ENCODE measurements at regions not wholly inside any gene's neighbourhood (a gene's known extent, or its start where the extent isn't known, plus 50 kb on each side); places are given as distances from the start of the nearest gene placed in this dataset.
"Not testable (repeated sequence)": the region's sequence is repeated elsewhere in the genome, so short reads cannot be mapped to it uniquely, and the experiment has no call there.

GRCh38 chr2:43142921-43143438 lies 83.4 kb downstream of the ZFP36L2 start:
- POLR2A ChIA-PET, result interaction anchor here (0.9 to 22.2 kb wide), 4 partner anchors 11 to 80 kb away, joined by 3 to 1375 read pairs (median 8); partner anchors contain the start of gene ZFP36L2
- Mint-ChIP-seq H3K4me1 (peaks cover 50% of the 10 kb centered on the region), H3K27me3 (no peaks in the 10 kb centered on the region)

GRCh38 chr2:43141636-43142151 lies 84.7 kb downstream of the ZFP36L2 start:
- peaks cover 58% of the 10 kb centered on the region for H3K4me1 Mint-ChIP-seq
- peak overlapping the region; percentile 85 for H3K4me3 Mint-ChIP-seq
- POLR2A ChIA-PET, result interaction anchor here (0.7 to 22.2 kb wide), 7 partner anchors 8 to 81 kb away, joined by 4 to 1375 read pairs (median 11); partner anchors contain the start of gene ZFP36L2
- peak; percentile 27 for DNase-seq
- H3K36me3 Mint-ChIP-seq, result peaks cover 23% of the 10 kb centered on the region
- not testable (repeated sequence) for H3K9me3 Mint-ChIP-seq; H3K27me3 Mint-ChIP-seq; ATAC-seq (ENCODE audit: low read depth)
- H3K27ac Mint-ChIP-seq, result peak overlapping the region; percentile 79

More at GRCh38 chr2:43142921-43143438, 83.4 kb downstream of the ZFP36L2 start:
- H3K27ac Mint-ChIP-seq, result peak overlapping the region; percentile 85
- DNase-seq (peak; percentile 58), ATAC-seq (ENCODE audit: low read depth) (peak; percentile 76)
- no peaks in the 10 kb centered on the region for H3K9me3 Mint-ChIP-seq
- peak overlapping the region; percentile 85 for H3K4me3 Mint-ChIP-seq
- peaks cover 21% of the 10 kb centered on the region for H3K36me3 Mint-ChIP-seq

- DNase-seq, result no peak
- Mint-ChIP-seq H3K4me1 (peaks cover 67% of the 10 kb centered on the region), H3K36me3 (peaks cover 23% of the 10 kb centered on the region), H3K9me3 (no peaks in the 10 kb centered on the region), H3K4me3 (peak overlapping the region; percentile 76), H3K27ac (peak overlapping the region; percentile 94), H3K27me3 (no peaks in the 10 kb centered on the region)
- peak; percentile 48 for ATAC-seq (ENCODE audit: low read depth)
- POLR2A ChIA-PET, result interaction anchor here (0.7 to 22.2 kb wide), 16 partner anchors 7 to 83 kb away, joined by 3 to 1375 read pairs (median 6); partner anchors contain the start of gene ZFP36L2
These were observed 86.3 kb downstream of the ZFP36L2 start for GRCh38 chr2:43139996-43140621.

- peak overlapping the region; percentile 76 for H3K4me3 Mint-ChIP-seq
- peaks cover 69% of the 10 kb centered on the region for H3K4me1 Mint-ChIP-seq
- no peak for ATAC-seq (ENCODE audit: low read depth)
These were observed 86.9 kb downstream of the ZFP36L2 start for GRCh38 chr2:43139501-43139900.

GRCh38 chr2:43138441-43138840 lies 88.0 kb downstream of the ZFP36L2 start:
- peaks cover 23% of the 10 kb centered on the region for H3K36me3 Mint-ChIP-seq
- ATAC-seq (ENCODE audit: low read depth) (no peak), DNase-seq (no peak)
- no peaks in the 10 kb centered on the region for H3K9me3 Mint-ChIP-seq
- peak overlapping the region; percentile 64 for H3K4me3 Mint-ChIP-seq
- H3K27ac Mint-ChIP-seq, result peak overlapping the region; percentile 100
- POLR2A ChIA-PET, result interaction anchor here (0.6 to 22.2 kb wide), 6 partner anchors 30 to 348 kb away, joined by 3 to 1375 read pairs (median 14); partner anchors contain the start of gene ZFP36L2
- peaks cover 73% of the 10 kb centered on the region for H3K4me1 Mint-ChIP-seq
- no peaks in the 10 kb centered on the region for H3K27me3 Mint-ChIP-seq

More at GRCh38 chr2:43139501-43139900, 86.9 kb downstream of the ZFP36L2 start:
- peaks cover 23% of the 10 kb centered on the region for H3K36me3 Mint-ChIP-seq
- DNase-seq, result no peak
- peak overlapping the region; percentile 94 for H3K27ac Mint-ChIP-seq
- H3K27me3 Mint-ChIP-seq, result no peaks in the 10 kb centered on the region
- POLR2A ChIA-PET, result interaction anchor here (0.8 to 22.2 kb wide), 14 partner anchors 9 to 83 kb away, joined by 3 to 1375 read pairs (median 8); partner anchors contain the start of gene ZFP36L2
- no peaks in the 10 kb centered on the region for H3K9me3 Mint-ChIP-seq

GRCh38 chr2:43136876-43137275 lies 89.5 kb downstream of the ZFP36L2 start:
- H3K4me1 Mint-ChIP-seq, result peaks cover 73% of the 10 kb centered on the region
- H3K36me3 Mint-ChIP-seq, result peaks cover 17% of the 10 kb centered on the region
- DNase-seq, result peak; percentile 65
- peak overlapping the region; percentile 100 for H3K27ac Mint-ChIP-seq
- ATAC-seq (ENCODE audit: low read depth), result peak; percentile 68
- peak overlapping the region; percentile 83 for H3K4me3 Mint-ChIP-seq
- H3K27me3 Mint-ChIP-seq, result no peaks in the 10 kb centered on the region
- POLR2A ChIA-PET, result interaction anchor here (0.6 to 22.2 kb wide), 9 partner anchors 8 to 86 kb away, joined by 3 to 1375 read pairs (median 9); partner anchors contain the start of gene ZFP36L2
- H3K9me3 Mint-ChIP-seq, result no peaks in the 10 kb centered on the region

- Mint-ChIP-seq H3K27me3 (no peaks in the 10 kb centered on the region), H3K36me3 (peaks cover 17% of the 10 kb centered on the region), H3K9me3 (no peaks in the 10 kb centered on the region), H3K4me1 (peaks cover 78% of the 10 kb centered on the region), H3K4me3 (peak overlapping the region; percentile 83), H3K27ac (peak overlapping the region; percentile 100)
- ATAC-seq (ENCODE audit: low read depth), result no peak
- DNase-seq, result no peak
- POLR2A ChIA-PET, result interaction anchor here (0.6 to 22.2 kb wide), 9 partner anchors 8 to 86 kb away, joined by 3 to 1375 read pairs (median 9); partner anchors contain the start of gene ZFP36L2
These were observed 90.2 kb downstream of the ZFP36L2 start for GRCh38 chr2:43136011-43136799.

GRCh38 chr2:43135583-43135982 lies 90.8 kb downstream of the ZFP36L2 start:
- Mint-ChIP-seq H3K4me3 (peak overlapping the region; percentile 83), H3K4me1 (peaks cover 82% of the 10 kb centered on the region), H3K27ac (peak overlapping the region; percentile 100), H3K9me3 (no peaks in the 10 kb centered on the region), H3K27me3 (no peaks in the 10 kb centered on the region), H3K36me3 (peaks cover 17% of the 10 kb centered on the region)
- no peak for ATAC-seq (ENCODE audit: low read depth)
- POLR2A ChIA-PET, result interaction anchor here (0.8 to 22.2 kb wide), 6 partner anchors 15 to 87 kb away, joined by 7 to 1375 read pairs (median 52); partner anchors contain the start of gene ZFP36L2
- no peak for DNase-seq

GRCh38 chr2:43134571-43134889 lies 91.9 kb downstream of the ZFP36L2 start:
- Mint-ChIP-seq H3K4me3 (peak overlapping the region; percentile 64), H3K36me3 (peaks cover 16% of the 10 kb centered on the region), H3K4me1 (peaks cover 80% of the 10 kb centered on the region), H3K27me3 (no peaks in the 10 kb centered on the region), H3K9me3 (no peaks in the 10 kb centered on the region), H3K27ac (peak overlapping the region; percentile 100)
- no peak for ATAC-seq (ENCODE audit: low read depth)
- no peak for DNase-seq
- POLR2A ChIA-PET, result interaction anchor here (1.0 to 22.2 kb wide), 13 partner anchors 7 to 860 kb away, joined by 3 to 1375 read pairs (median 10); partner anchors contain the start of gene ZFP36L2

GRCh38 chr2:43133708-43134570 lies 92.5 kb downstream of the ZFP36L2 start:
- peak overlapping the region; percentile 100 for H3K27ac Mint-ChIP-seq
- H3K9me3 Mint-ChIP-seq, result no peaks in the 10 kb centered on the region

GRCh38 chr2:43133336-43133707 lies 93.1 kb downstream of the ZFP36L2 start:
- no peaks in the 10 kb centered on the region for H3K27me3 Mint-ChIP-seq
- H3K9me3 Mint-ChIP-seq, result no peaks in the 10 kb centered on the region
- POLR2A ChIA-PET, result interaction anchor here (0.6 to 22.2 kb wide), 17 partner anchors 7 to 861 kb away, joined by 3 to 1375 read pairs (median 10); partner anchors contain the start of gene ZFP36L2
- H3K36me3 Mint-ChIP-seq, result peaks cover 9% of the 10 kb centered on the region
- peak overlapping the region; percentile 64 for H3K4me3 Mint-ChIP-seq
- H3K27ac Mint-ChIP-seq, result peak overlapping the region; percentile 100
- ATAC-seq (ENCODE audit: low read depth), result no peak
- DNase-seq, result peak; percentile 63
- H3K4me1 Mint-ChIP-seq, result peaks cover 84% of the 10 kb centered on the region

More at GRCh38 chr2:43133708-43134570, 92.5 kb downstream of the ZFP36L2 start:
- POLR2A ChIA-PET, result interaction anchor here (1.0 to 22.2 kb wide), 14 partner anchors 8 to 861 kb away, joined by 3 to 1375 read pairs (median 10); partner anchors contain the start of gene ZFP36L2
- DNase-seq (peak; percentile 81), ATAC-seq (ENCODE audit: low read depth) (peak; percentile 32)
- Mint-ChIP-seq H3K4me1 (peaks cover 83% of the 10 kb centered on the region), H3K4me3 (peak overlapping the region; percentile 64), H3K36me3 (peaks cover 14% of the 10 kb centered on the region), H3K27me3 (no peaks in the 10 kb centered on the region)

Measured in activated naive CD8-positive, alpha-beta T cell treated with anti-CD3 and anti-CD28 coated beads, Interleukin-2, amount 10 ng/mL, durations not matched to agents 7 days and 5 days (primary cell).